MG63 (cell line): ENCODE measurements at regions not wholly inside any gene's neighbourhood (a gene's known extent, or its start where the extent isn't known, plus 50 kb on each side); places are given as distances from the start of the nearest gene placed in this dataset.

Source experiments
- DNase-seq: peaks from one replicate; pipeline ENCODE4 v3.0.0-alpha.2; 2020
- H3K27me3 ChIP-seq: fragments of 250-450 bp; sonication (Bioruptor Pico); 2 replicates; pipeline ENCODE4 v1.5.1; 2020; ENCODE audit warnings: mild to moderate bottlenecking, moderate library complexity
- H3K36me3 ChIP-seq: fragments of 250-450 bp; sonication (Bioruptor Pico); 2 replicates; pipeline ENCODE4 v1.5.1; 2020; ENCODE audit warnings: mild to moderate bottlenecking, moderate library complexity
- H3K4me3 ChIP-seq: fragments of 250-450 bp; sonication (Bioruptor Pico); 2 replicates; pipeline ENCODE4 v1.5.1; 2020; ENCODE audit warnings: mild to moderate bottlenecking, moderate library complexity
- H3K9me3 ChIP-seq: fragments of 250-450 bp; sonication (Bioruptor Pico); 2 replicates; pipeline ENCODE4 v1.5.1; 2020; ENCODE audit warnings: mild to moderate bottlenecking, moderate library complexity

- no peaks in the 10 kb centered on the region for H3K9me3 ChIP-seq
- DNase-seq: no peak
- no peaks in the 10 kb centered on the region for H3K36me3 ChIP-seq
- H3K4me3 ChIP-seq: no peak overlapping the region
- H3K27me3 ChIP-seq: no peaks in the 10 kb centered on the region
Measured at GRCh38 chr2:9110893-9111569, 95.6 kb upstream of the ASAP2 start.

GRCh38 chr2:9110346-9110884 is 96.2 kb upstream of the ASAP2 start:
- no peaks in the 10 kb centered on the region for H3K9me3 ChIP-seq
- no peak for DNase-seq
- H3K4me3 ChIP-seq: no peak overlapping the region
- no peaks in the 10 kb centered on the region for H3K36me3 ChIP-seq
- no peaks in the 10 kb centered on the region for H3K27me3 ChIP-seq

- no peak for DNase-seq
- Histone ChIP-seq H3K9me3 (no peaks in the 10 kb centered on the region), H3K27me3 (no peaks in the 10 kb centered on the region), H3K36me3 (no peaks in the 10 kb centered on the region), H3K4me3 (no peak overlapping the region)
Measured at GRCh38 chr2:9109871-9110270, 96.7 kb upstream of the ASAP2 start.

GRCh38 chr2:9108210-9108967 is 98.2 kb upstream of the ASAP2 start:
- DNase-seq: no peak
- Histone ChIP-seq H3K36me3 (no peaks in the 10 kb centered on the region), H3K27me3 (no peaks in the 10 kb centered on the region), H3K4me3 (no peak overlapping the region), H3K9me3 (no peaks in the 10 kb centered on the region)

- H3K27me3 ChIP-seq: no peaks in the 10 kb centered on the region
- no peaks in the 10 kb centered on the region for H3K9me3 ChIP-seq
- H3K4me3 ChIP-seq: no peak overlapping the region
- DNase-seq: no peak
- H3K36me3 ChIP-seq: no peaks in the 10 kb centered on the region
Measured at GRCh38 chr2:9107168-9108025, 99.2 kb upstream of the ASAP2 start.

GRCh38 chr2:9106338-9107167 is 100.1 kb upstream of the ASAP2 start:
- Histone ChIP-seq H3K36me3 (no peaks in the 10 kb centered on the region), H3K9me3 (no peaks in the 10 kb centered on the region), H3K27me3 (no peaks in the 10 kb centered on the region), H3K4me3 (no peak overlapping the region)
- no peak for DNase-seq

- Histone ChIP-seq H3K36me3 (no peaks in the 10 kb centered on the region), H3K4me3 (no peak overlapping the region), H3K9me3 (no peaks in the 10 kb centered on the region), H3K27me3 (no peaks in the 10 kb centered on the region)
- DNase-seq: no peak
Measured at GRCh38 chr2:9105601-9106337, 100.8 kb upstream of the ASAP2 start.

GRCh38 chr2:9103663-9104277 is 100.3 kb upstream of the MBOAT2 start:
- Histone ChIP-seq H3K9me3 (no peaks in the 10 kb centered on the region), H3K4me3 (no peak overlapping the region), H3K27me3 (no peaks in the 10 kb centered on the region), H3K36me3 (no peaks in the 10 kb centered on the region)
- no peak for DNase-seq

- no peaks in the 10 kb centered on the region for H3K36me3 ChIP-seq
- no peaks in the 10 kb centered on the region for H3K9me3 ChIP-seq
- H3K4me3 ChIP-seq: no peak overlapping the region
- no peaks in the 10 kb centered on the region for H3K27me3 ChIP-seq
- no peak for DNase-seq
Measured at GRCh38 chr2:9102861-9103662, 99.6 kb upstream of the MBOAT2 start.

- H3K9me3 ChIP-seq: no peaks in the 10 kb centered on the region
- H3K27me3 ChIP-seq: no peaks in the 10 kb centered on the region
- H3K4me3 ChIP-seq: no peak overlapping the region
- no peak for DNase-seq
- H3K36me3 ChIP-seq: no peaks in the 10 kb centered on the region
Measured at GRCh38 chr2:9101763-9102425, 98.4 kb upstream of the MBOAT2 start.

- no peak for DNase-seq
- Histone ChIP-seq H3K4me3 (no peak overlapping the region), H3K9me3 (no peaks in the 10 kb centered on the region), H3K27me3 (no peaks in the 10 kb centered on the region), H3K36me3 (no peaks in the 10 kb centered on the region)
Measured at GRCh38 chr2:9100080-9100876, 96.8 kb upstream of the MBOAT2 start.

GRCh38 chr2:9099341-9099751 is 95.9 kb upstream of the MBOAT2 start:
- no peaks in the 10 kb centered on the region for H3K27me3 ChIP-seq
- H3K9me3 ChIP-seq: no peaks in the 10 kb centered on the region
- no peaks in the 10 kb centered on the region for H3K36me3 ChIP-seq
- no peak overlapping the region for H3K4me3 ChIP-seq
- DNase-seq: no peak

GRCh38 chr2:9097892-9098291 is 94.4 kb upstream of the MBOAT2 start:
- Histone ChIP-seq H3K9me3 (no peaks in the 10 kb centered on the region), H3K27me3 (no peaks in the 10 kb centered on the region), H3K36me3 (no peaks in the 10 kb centered on the region), H3K4me3 (no peak overlapping the region)
- DNase-seq: no peak

- DNase-seq: no peak
Measured at GRCh38 chr2:9097239-9097638, 93.8 kb upstream of the MBOAT2 start.

More at GRCh38 chr2:9097239-9097638, 93.8 kb upstream of the MBOAT2 start:
- H3K4me3 ChIP-seq: no peak overlapping the region
- no peaks in the 10 kb centered on the region for H3K36me3 ChIP-seq
- H3K9me3 ChIP-seq: no peaks in the 10 kb centered on the region
- H3K27me3 ChIP-seq: no peaks in the 10 kb centered on the region
